HEK293 (cell line): ENCODE measurements at regions not wholly inside any gene's neighbourhood (a gene's known extent, or its start where the extent isn't known, plus 50 kb on each side); places are given as distances from the start of the nearest gene placed in this dataset.

ENCODE experiments used
- ZIC2 ChIP-seq: fragments of 450-650 bp; formaldehyde crosslinking; IDR thresholded peaks from 2 replicates; pipeline ENCODE4 v1.5.1; 2016; ENCODE audit warnings: missing biosample characterization, missing genetic modification characterization
- ZNF24 ChIP-seq: fragments of 450-650 bp; formaldehyde crosslinking; IDR thresholded peaks from 2 replicates; pipeline ENCODE4 v1.5.1; 2016; ENCODE audit warnings: missing biosample characterization, missing genetic modification characterization
- ZNF280D ChIP-seq: fragments of 450-650 bp; formaldehyde crosslinking; IDR thresholded peaks from 2 replicates; pipeline ENCODE4 v1.5.1; 2016; ENCODE audit warnings: missing biosample characterization, missing genetic modification characterization
- TF ChIP-seq, protein P1 (sequence below): fragments of 450-650 bp; formaldehyde crosslinking; IDR thresholded peaks from 2 replicates; pipeline ENCODE4 v1.5.1; 2016; ENCODE audit warnings: missing biosample characterization, missing genetic modification characterization

DNA sequence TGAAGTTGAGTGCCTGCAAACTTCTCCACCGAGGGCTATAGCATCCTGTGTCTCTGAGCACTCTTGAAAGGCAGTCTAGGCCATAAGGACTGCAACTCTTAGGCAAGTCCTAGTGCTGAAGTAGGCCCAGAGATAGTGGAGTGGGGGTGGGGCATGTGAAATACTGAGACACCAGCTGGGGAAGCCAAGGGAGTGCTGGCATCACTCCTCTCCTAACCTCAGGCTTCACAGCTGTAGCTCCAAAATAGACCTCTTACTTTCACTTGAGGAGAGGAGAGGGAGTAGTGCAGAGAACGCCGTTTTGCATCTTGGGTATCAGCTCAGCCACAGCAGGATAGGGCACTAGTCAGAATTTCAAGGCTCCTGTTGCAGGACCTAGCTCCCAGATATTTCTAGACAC lies 56.2 kb upstream of the CYSLTR1 start:
- no peak for TF ChIP-seq ZNF24 (tag by site-specific recombination)
- TF ChIP-seq ZIC2 (tag by site-specific recombination) = no peak
- TF ChIP-seq ZNF280D = no peak
- TF ChIP-seq, protein P1, sequence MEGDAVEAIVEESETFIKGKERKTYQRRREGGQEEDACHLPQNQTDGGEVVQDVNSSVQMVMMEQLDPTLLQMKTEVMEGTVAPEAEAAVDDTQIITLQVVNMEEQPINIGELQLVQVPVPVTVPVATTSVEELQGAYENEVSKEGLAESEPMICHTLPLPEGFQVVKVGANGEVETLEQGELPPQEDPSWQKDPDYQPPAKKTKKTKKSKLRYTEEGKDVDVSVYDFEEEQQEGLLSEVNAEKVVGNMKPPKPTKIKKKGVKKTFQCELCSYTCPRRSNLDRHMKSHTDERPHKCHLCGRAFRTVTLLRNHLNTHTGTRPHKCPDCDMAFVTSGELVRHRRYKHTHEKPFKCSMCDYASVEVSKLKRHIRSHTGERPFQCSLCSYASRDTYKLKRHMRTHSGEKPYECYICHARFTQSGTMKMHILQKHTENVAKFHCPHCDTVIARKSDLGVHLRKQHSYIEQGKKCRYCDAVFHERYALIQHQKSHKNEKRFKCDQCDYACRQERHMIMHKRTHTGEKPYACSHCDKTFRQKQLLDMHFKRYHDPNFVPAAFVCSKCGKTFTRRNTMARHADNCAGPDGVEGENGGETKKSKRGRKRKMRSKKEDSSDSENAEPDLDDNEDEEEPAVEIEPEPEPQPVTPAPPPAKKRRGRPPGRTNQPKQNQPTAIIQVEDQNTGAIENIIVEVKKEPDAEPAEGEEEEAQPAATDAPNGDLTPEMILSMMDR (tag by site-specific recombination) = no peak
